ENCODE measurements at regions not wholly inside any gene's neighbourhood (a gene's known extent, or its start where the extent isn't known, plus 50 kb on each side); places are given as distances from the start of the nearest gene placed in this dataset.

GRCh38 chr20:17819395-17820093, 119.8 kb downstream of the BANF2 start:
- H3K27ac ChIP-seq = no peak overlapping the region
- H3K4me1 ChIP-seq = no peaks in the 10 kb centered on the region
- intact Hi-C loops (cut with DNase I; ENCODE audit: low total_unique reads) = no loop called here
- no peaks in the 10 kb centered on the region for H3K36me3 ChIP-seq
- no peaks in the 10 kb centered on the region for H3K9me3 ChIP-seq
- DNase-seq (ENCODE audit: low spot score in 2 of 2) = no peak
- no peaks in the 10 kb centered on the region for H3K27me3 ChIP-seq
- H3K4me3 ChIP-seq = no peak overlapping the region
- TF ChIP-seq CTCF (IDR thresholded peaks at IDR 0.05) = no peak
- TF ChIP-seq POLR2A (IDR thresholded peaks at IDR 0.05) = no peak
- TF ChIP-seq POLR2AphosphoS5 (IDR thresholded peaks at IDR 0.05) = no peak

- intact Hi-C loops (cut with DNase I; ENCODE audit: low total_unique reads) = no loop called here
- H3K36me3 ChIP-seq = no peaks in the 10 kb centered on the region
- no peaks in the 10 kb centered on the region for H3K9me3 ChIP-seq
- TF ChIP-seq POLR2A (IDR thresholded peaks at IDR 0.05) (no peak), POLR2AphosphoS5 (IDR thresholded peaks at IDR 0.05) (no peak), CTCF (IDR thresholded peaks at IDR 0.05) (no peak)
- DNase-seq (ENCODE audit: low spot score in 2 of 2) = no peak
- no peak overlapping the region for H3K27ac ChIP-seq
- H3K4me3 ChIP-seq = no peak overlapping the region
- no peaks in the 10 kb centered on the region for H3K27me3 ChIP-seq
- H3K4me1 ChIP-seq = no peaks in the 10 kb centered on the region
Measured at GRCh38 chr20:17818187-17818586, 118.4 kb downstream of the BANF2 start.

- Histone ChIP-seq H3K36me3 (no peaks in the 10 kb centered on the region), H3K27ac (no peak overlapping the region), H3K4me3 (no peak overlapping the region), H3K27me3 (no peaks in the 10 kb centered on the region), H3K9me3 (no peaks in the 10 kb centered on the region), H3K4me1 (no peaks in the 10 kb centered on the region)
- no peak for DNase-seq (ENCODE audit: low spot score in 2 of 2)
- intact Hi-C loops (cut with DNase I; ENCODE audit: low total_unique reads) = no loop called here
- TF ChIP-seq CTCF (IDR thresholded peaks at IDR 0.05) (no peak), POLR2A (IDR thresholded peaks at IDR 0.05) (no peak), POLR2AphosphoS5 (IDR thresholded peaks at IDR 0.05) (no peak)
Measured at GRCh38 chr20:17816804-17817587, 117.2 kb downstream of the BANF2 start.

- no peak overlapping the region for H3K27ac ChIP-seq
- TF ChIP-seq POLR2AphosphoS5 (IDR thresholded peaks at IDR 0.05) (no peak), POLR2A (IDR thresholded peaks at IDR 0.05) (no peak), CTCF (IDR thresholded peaks at IDR 0.05) (no peak)
- DNase-seq (ENCODE audit: low spot score in 2 of 2) = no peak
- peaks cover 0 to 5% of the 10 kb centered on the region in 2 donors for H3K4me1 ChIP-seq
- H3K36me3 ChIP-seq = no peaks in the 10 kb centered on the region
- H3K9me3 ChIP-seq = no peaks in the 10 kb centered on the region
- H3K27me3 ChIP-seq = no peaks in the 10 kb centered on the region
- intact Hi-C loops (cut with DNase I; ENCODE audit: low total_unique reads) = no loop called here
- no peak overlapping the region for H3K4me3 ChIP-seq
Measured at GRCh38 chr20:17811628-17811965, 111.8 kb downstream of the BANF2 start.

Data from breast epithelium (tissue), 4 donors.